Germinal center (tissue), 1 donor: ENCODE measurements at regions not wholly inside any gene's neighbourhood (a gene's known extent, or its start where the extent isn't known, plus 50 kb on each side); places are given as distances from the start of the nearest gene placed in this dataset.
"Not testable (repeated sequence)": the region's sequence is repeated elsewhere in the genome, so short reads cannot be mapped to it uniquely, and the experiment has no call there.

Experiments
- DNase-seq: peaks from one replicate; pipeline ENCODE4 v3.0.0; 2012; ENCODE audit warnings: mixed read lengths, low spot score

GRCh38 chr9:107792596-107792995 is 303.0 kb upstream of the KLF4 start:
- no peak for DNase-seq

- DNase-seq = no peak
These were observed 302.4 kb upstream of the KLF4 start for GRCh38 chr9:107792006-107792405.

- no peak for DNase-seq
These were observed 299.6 kb upstream of the KLF4 start for GRCh38 chr9:107789001-107789700.

GRCh38 chr9:107786561-107786960 is 297.0 kb upstream of the KLF4 start:
- DNase-seq = no peak

- DNase-seq = no peak
These were observed 294.8 kb upstream of the KLF4 start for GRCh38 chr9:107784235-107784958.

- DNase-seq = no peak
These were observed 293.2 kb upstream of the KLF4 start for GRCh38 chr9:107782789-107783188.

- no peak for DNase-seq
These were observed 292.8 kb upstream of the KLF4 start for GRCh38 chr9:107782381-107782780.

GRCh38 chr9:107780960-107781359 is 291.4 kb upstream of the KLF4 start:
- DNase-seq = no peak

- DNase-seq = no peak
These were observed 290.2 kb upstream of the KLF4 start for GRCh38 chr9:107779731-107780130.

GRCh38 chr9:107778661-107779060 is 289.1 kb upstream of the KLF4 start:
- no peak for DNase-seq

- DNase-seq = not testable (repeated sequence)
These were observed 284.5 kb upstream of the KLF4 start for GRCh38 chr9:107774099-107774498.

- no peak for DNase-seq
These were observed 283.4 kb upstream of the KLF4 start for GRCh38 chr9:107772988-107773387.

- DNase-seq = no peak
These were observed 281.1 kb upstream of the KLF4 start for GRCh38 chr9:107770716-107771115.

- no peak for DNase-seq
These were observed 278.7 kb upstream of the KLF4 start for GRCh38 chr9:107768224-107768623.

- no peak for DNase-seq
These were observed 278.1 kb upstream of the KLF4 start for GRCh38 chr9:107767711-107768110.

- not testable (repeated sequence) for DNase-seq
These were observed 273.9 kb upstream of the KLF4 start for GRCh38 chr9:107763469-107763868.

GRCh38 chr9:107761307-107761706 is 271.7 kb upstream of the KLF4 start:
- DNase-seq = no peak

GRCh38 chr9:107760469-107761242 is 271.1 kb upstream of the KLF4 start:
- DNase-seq = no peak

GRCh38 chr9:107759823-107760166 is 270.2 kb upstream of the KLF4 start:
- no peak for DNase-seq

GRCh38 chr9:107759009-107759822 is 269.6 kb upstream of the KLF4 start:
- DNase-seq = no peak

GRCh38 chr9:107756091-107756490 is 266.5 kb upstream of the KLF4 start:
- DNase-seq = no peak

- no peak for DNase-seq
These were observed 265.7 kb upstream of the KLF4 start for GRCh38 chr9:107755246-107755645.
